Activated CD4-positive, alpha-beta T cell treated with anti-CD3 and anti-CD28 coated beads for 36 hours (primary cell): ENCODE measurements at regions not wholly inside any gene's neighbourhood (a gene's known extent, or its start where the extent isn't known, plus 50 kb on each side); places are given as distances from the start of the nearest gene placed in this dataset.

Experiments used
- ATAC-seq: fragments of 200-7000 bp; cut with Tn5 transposase; one replicate; pipeline ENCODE4 v1.10.0; 2021; ENCODE audit warnings: mild to moderate bottlenecking, moderate library complexity
- CTCF ChIA-PET: fragments of 350-600 bp; sonication (Branson Sonifier 250); formaldehyde crosslinking; loops from one replicate; lab custom pipeline; 2021; ENCODE audit warnings: antibody characterized with exemption; lab: Charles Lee
- POLR2A ChIA-PET: fragments of 350-600 bp; sonication (Branson Sonifier 250); formaldehyde crosslinking; loops from one replicate; lab custom pipeline; 2021; ENCODE audit warnings: antibody characterized with exemption, inconsistent platforms; lab: Charles Lee
- DNase-seq: peaks from one replicate; pipeline ENCODE4 v3.0.0-alpha.2; 2020
- H3K27ac Mint-ChIP-seq: one replicate; pipeline ENCODE4 v1.8.0; 2021; ENCODE audit warnings: mixed read lengths
- H3K27me3 Mint-ChIP-seq: one replicate; pipeline ENCODE4 v1.8.0; 2021; ENCODE audit warnings: mixed read lengths
- H3K36me3 Mint-ChIP-seq: one replicate; pipeline ENCODE4 v1.8.0; 2021; ENCODE audit warnings: low read depth, mixed read lengths
- H3K4me1 Mint-ChIP-seq: one replicate; pipeline ENCODE4 v1.8.0; 2021; ENCODE audit warnings: mixed read lengths
- H3K4me3 Mint-ChIP-seq: one replicate; pipeline ENCODE4 v1.8.0; 2021; ENCODE audit warnings: mild to moderate bottlenecking, moderate library complexity, mixed read lengths
- H3K9me3 Mint-ChIP-seq: one replicate; pipeline ENCODE4 v1.8.0; 2021; ENCODE audit warnings: low read depth, mixed read lengths
- intact Hi-C, 2 experiments: fragments of 100-400 bp; cut with DNase I in 1 of 2; cut with micrococcal nuclease in 1 of 2; formaldehyde crosslinking; loops; one replicate each; pipeline versions ENCODE4 v1.14.2 to v1.15.1; 2022 to 2024; cut with DNase I, micrococcal nuclease

- H3K9me3 Mint-ChIP-seq, result peaks cover 10% of the 10 kb centered on the region
- H3K4me3 Mint-ChIP-seq, result no peak overlapping the region
- ATAC-seq, result no peak
Observed at GRCh38 chr11:23653071-23653675, 792.9 kb upstream of the CCDC179 start.

GRCh38 chr11:23668324-23668723, 808.0 kb upstream of the CCDC179 start:
- Mint-ChIP-seq H3K27me3 (no peaks in the 10 kb centered on the region), H3K4me3 (no peak overlapping the region), H3K27ac (no peak overlapping the region), H3K36me3 (no peaks in the 10 kb centered on the region), H3K4me1 (no peaks in the 10 kb centered on the region), H3K9me3 (peaks cover 4% of the 10 kb centered on the region)
- ATAC-seq (no peak), DNase-seq (no peak)
- intact Hi-C loops, result no loop called here
- CTCF ChIA-PET, result no interaction called here
- POLR2A ChIA-PET, result no interaction called here

More at GRCh38 chr11:23653071-23653675, 792.9 kb upstream of the CCDC179 start:
- ChIA-PET CTCF (interaction anchor here (0.6 kb wide), 1 partner anchor 60 kb away, joined by 3 read pairs; no protein-coding TSS in a partner anchor), POLR2A (interaction anchor here (0.7 kb wide), 1 partner anchor 457 kb away, joined by 3 read pairs; no protein-coding TSS in a partner anchor)
- H3K27ac Mint-ChIP-seq, result no peak overlapping the region
- DNase-seq, result no peak
- intact Hi-C loops, result no loop called here
- H3K4me1 Mint-ChIP-seq, result no peaks in the 10 kb centered on the region
- no peaks in the 10 kb centered on the region for H3K27me3 Mint-ChIP-seq
- H3K36me3 Mint-ChIP-seq, result no peaks in the 10 kb centered on the region

GRCh38 chr11:23673366-23673765, 813.1 kb upstream of the CCDC179 start:
- no peaks in the 10 kb centered on the region for H3K27me3 Mint-ChIP-seq
- no peak overlapping the region for H3K4me3 Mint-ChIP-seq
- no peak for ATAC-seq
- no peak overlapping the region for H3K27ac Mint-ChIP-seq
- no peaks in the 10 kb centered on the region for H3K4me1 Mint-ChIP-seq
- H3K9me3 Mint-ChIP-seq, result no peaks in the 10 kb centered on the region
- ChIA-PET CTCF (no interaction called here), POLR2A (no interaction called here)
- intact Hi-C loops, result no loop called here
- no peak for DNase-seq
- H3K36me3 Mint-ChIP-seq, result no peaks in the 10 kb centered on the region

- no peak for ATAC-seq
- Mint-ChIP-seq H3K27ac (no peak overlapping the region), H3K36me3 (no peaks in the 10 kb centered on the region), H3K9me3 (peaks cover 1% of the 10 kb centered on the region), H3K27me3 (no peaks in the 10 kb centered on the region), H3K4me3 (no peak overlapping the region), H3K4me1 (no peaks in the 10 kb centered on the region)
- intact Hi-C loops, result no loop called here
- DNase-seq, result no peak
- ChIA-PET CTCF (no interaction called here), POLR2A (no interaction called here)
Observed at GRCh38 chr11:23674866-23675265, 814.6 kb upstream of the CCDC179 start.

- H3K4me3 Mint-ChIP-seq, result no peak overlapping the region
- ATAC-seq (no peak), DNase-seq (no peak)
- no peaks in the 10 kb centered on the region for H3K36me3 Mint-ChIP-seq
- no peak overlapping the region for H3K27ac Mint-ChIP-seq
- POLR2A ChIA-PET, result no interaction called here
- H3K27me3 Mint-ChIP-seq, result no peaks in the 10 kb centered on the region
- H3K9me3 Mint-ChIP-seq, result peaks cover 1% of the 10 kb centered on the region
- intact Hi-C loops, result no loop called here
- CTCF ChIA-PET, result no interaction called here
- H3K4me1 Mint-ChIP-seq, result no peaks in the 10 kb centered on the region
Observed at GRCh38 chr11:23679041-23679440, 817.8 kb upstream of the LUZP2 start.

- intact Hi-C loops, result no loop called here
- Mint-ChIP-seq H3K4me1 (no peaks in the 10 kb centered on the region), H3K27ac (no peak overlapping the region), H3K27me3 (no peaks in the 10 kb centered on the region), H3K36me3 (no peaks in the 10 kb centered on the region), H3K4me3 (no peak overlapping the region), H3K9me3 (peaks cover 1% of the 10 kb centered on the region)
- DNase-seq (no peak), ATAC-seq (no peak)
- POLR2A ChIA-PET, result no interaction called here
- CTCF ChIA-PET, result no interaction called here
Observed at GRCh38 chr11:23679981-23680380, 816.9 kb upstream of the LUZP2 start.

GRCh38 chr11:23680488-23681230, 816.2 kb upstream of the LUZP2 start:
- POLR2A ChIA-PET, result no interaction called here
- ATAC-seq, result no peak
- CTCF ChIA-PET, result no interaction called here
- intact Hi-C loops, result no loop called here
- Mint-ChIP-seq H3K27ac (no peak overlapping the region), H3K36me3 (no peaks in the 10 kb centered on the region), H3K27me3 (no peaks in the 10 kb centered on the region), H3K4me1 (no peaks in the 10 kb centered on the region), H3K4me3 (no peak overlapping the region), H3K9me3 (peaks cover 1% of the 10 kb centered on the region)
- DNase-seq, result no peak

- Mint-ChIP-seq H3K27ac (no peak overlapping the region), H3K36me3 (no peaks in the 10 kb centered on the region), H3K9me3 (peaks cover 2% of the 10 kb centered on the region), H3K27me3 (no peaks in the 10 kb centered on the region), H3K4me1 (no peaks in the 10 kb centered on the region), H3K4me3 (no peak overlapping the region)
- ChIA-PET CTCF (interaction anchor here (0.6 kb wide), 1 partner anchor 824 kb away, joined by 5 read pairs; no protein-coding TSS in a partner anchor), POLR2A (no interaction called here)
- ATAC-seq (no peak), DNase-seq (no peak)
- intact Hi-C loops, result no loop called here
Observed at GRCh38 chr11:23684701-23685100, 812.2 kb upstream of the LUZP2 start.

GRCh38 chr11:23687991-23688390, 808.9 kb upstream of the LUZP2 start:
- Mint-ChIP-seq H3K4me1 (no peaks in the 10 kb centered on the region), H3K9me3 (peaks cover 4% of the 10 kb centered on the region), H3K4me3 (no peak overlapping the region), H3K27me3 (no peaks in the 10 kb centered on the region), H3K27ac (no peak overlapping the region), H3K36me3 (no peaks in the 10 kb centered on the region)
- DNase-seq, result no peak
- CTCF ChIA-PET, result no interaction called here
- POLR2A ChIA-PET, result no interaction called here
- no peak for ATAC-seq
- intact Hi-C loops, result no loop called here

- CTCF ChIA-PET, result no interaction called here
- intact Hi-C loops, result no loop called here
- Mint-ChIP-seq H3K27ac (no peak overlapping the region), H3K4me1 (no peaks in the 10 kb centered on the region), H3K27me3 (no peaks in the 10 kb centered on the region), H3K4me3 (no peak overlapping the region), H3K36me3 (no peaks in the 10 kb centered on the region), H3K9me3 (peaks cover 4% of the 10 kb centered on the region)
- ATAC-seq, result no peak
- POLR2A ChIA-PET, result no interaction called here
- DNase-seq, result no peak
Observed at GRCh38 chr11:23688411-23688810, 808.4 kb upstream of the LUZP2 start.

- Mint-ChIP-seq H3K4me3 (no peak overlapping the region), H3K27ac (no peak overlapping the region), H3K36me3 (no peaks in the 10 kb centered on the region), H3K4me1 (no peaks in the 10 kb centered on the region), H3K27me3 (no peaks in the 10 kb centered on the region), H3K9me3 (peaks cover 4% of the 10 kb centered on the region)
- DNase-seq, result no peak
- intact Hi-C loops, result no loop called here
- ChIA-PET CTCF (no interaction called here), POLR2A (no interaction called here)
- ATAC-seq, result no peak
Observed at GRCh38 chr11:23688835-23689234, 808.0 kb upstream of the LUZP2 start.
